Astrocyte of the cerebellum (primary cell): ENCODE measurements at regions not wholly inside any gene's neighbourhood (a gene's known extent, or its start where the extent isn't known, plus 50 kb on each side); places are given as distances from the start of the nearest gene placed in this dataset.

Source experiments
- DNase-seq: peaks from one replicate; pipeline ENCODE4 v3.0.0-alpha.2; 2011; ENCODE audit warnings: low read depth
- H3K4me3 ChIP-seq: 2 replicates; pipeline ENCODE4 v1.5.1; 2011; ENCODE audit warnings: mild to moderate bottlenecking, low read depth, low read length, moderate library complexity
- CTCF ChIP-seq: IDR thresholded peaks from 2 replicates; pipeline ENCODE4 v1.5.1; 2012; ENCODE audit warnings: low read length, low read depth, moderate library complexity, mild to moderate bottlenecking; ENCODE audit errors: missing control alignments
- in situ Hi-C: cut with HindIII; loops from 2 replicates; pipeline ENCODE4 v1.10.0; 2017; ENCODE audit warnings: low sequenced_read_pairs

- no peak for DNase-seq
- no peak for TF ChIP-seq CTCF
- in situ Hi-C loops: no loop called here
- H3K4me3 ChIP-seq: no peak overlapping the region
These were observed 145.6 kb downstream of the GDAP2 start for GRCh38 chr1:117783606-117784396.

- in situ Hi-C loops: no loop called here
- H3K4me3 ChIP-seq: no peak overlapping the region
- no peak for TF ChIP-seq CTCF
- no peak for DNase-seq
These were observed 141.4 kb downstream of the GDAP2 start for GRCh38 chr1:117788014-117788413.

GRCh38 chr1:117793413-117793812, 136.0 kb downstream of the GDAP2 start:
- in situ Hi-C loops: no loop called here
- TF ChIP-seq CTCF: no peak
- no peak overlapping the region for H3K4me3 ChIP-seq
- no peak for DNase-seq

GRCh38 chr1:117794073-117794472, 135.3 kb downstream of the GDAP2 start:
- no peak for TF ChIP-seq CTCF
- no peak for DNase-seq
- no peak overlapping the region for H3K4me3 ChIP-seq
- in situ Hi-C loops: no loop called here

GRCh38 chr1:117795190-117795589, 134.2 kb downstream of the GDAP2 start:
- H3K4me3 ChIP-seq: no peak overlapping the region
- in situ Hi-C loops: no loop called here
- peak; percentile 31 for TF ChIP-seq CTCF
- DNase-seq: peak; percentile 67

- no peak overlapping the region for H3K4me3 ChIP-seq
- DNase-seq: no peak
- in situ Hi-C loops: no loop called here
- no peak for TF ChIP-seq CTCF
These were observed 133.6 kb downstream of the GDAP2 start for GRCh38 chr1:117795792-117796191.

GRCh38 chr1:117796226-117796625, 133.2 kb downstream of the GDAP2 start:
- no peak for TF ChIP-seq CTCF
- in situ Hi-C loops: no loop called here
- no peak overlapping the region for H3K4me3 ChIP-seq
- DNase-seq: no peak
